ENCODE measurements at regions not wholly inside any gene's neighbourhood (a gene's known extent, or its start where the extent isn't known, plus 50 kb on each side); places are given as distances from the start of the nearest gene placed in this dataset.

GRCh38 chr6:90868656-90869055 lies 281.8 kb upstream of the MAP3K7 start:
- DNase-seq (no peak), ATAC-seq (no peak)
- H3K4me3 Mint-ChIP-seq = no peak overlapping the region
- no peak overlapping the region for H3K27ac Mint-ChIP-seq
- POLR2A ChIA-PET = no interaction called here
- no peaks in the 10 kb centered on the region for H3K36me3 Mint-ChIP-seq
- H3K4me1 Mint-ChIP-seq = no peaks in the 10 kb centered on the region
- H3K9me3 Mint-ChIP-seq = no peaks in the 10 kb centered on the region
- peaks cover 5 to 21% (median 12%) of the 10 kb centered on the region in 5 donors for H3K27me3 Mint-ChIP-seq

- POLR2A ChIA-PET = no interaction called here
- Mint-ChIP-seq H3K36me3 (no peaks in the 10 kb centered on the region), H3K9me3 (no peaks in the 10 kb centered on the region), H3K4me3 (no peak overlapping the region), H3K27me3 (peaks cover 5 to 17% (median 12%) of the 10 kb centered on the region in 5 donors), H3K27ac (no peak overlapping the region), H3K4me1 (no peaks in the 10 kb centered on the region)
- no peak for ATAC-seq
- no peak for DNase-seq
Measured at GRCh38 chr6:90868256-90868655, 281.4 kb upstream of the MAP3K7 start.

- H3K9me3 Mint-ChIP-seq = no peaks in the 10 kb centered on the region
- ATAC-seq (no peak), DNase-seq (no peak)
- H3K36me3 Mint-ChIP-seq = no peaks in the 10 kb centered on the region
- no peak overlapping the region for H3K4me3 Mint-ChIP-seq
- no peak overlapping the region for H3K27ac Mint-ChIP-seq
- POLR2A ChIA-PET = no interaction called here
- H3K27me3 Mint-ChIP-seq = peaks cover 5 to 15% (median 9%) of the 10 kb centered on the region in 5 donors
- H3K4me1 Mint-ChIP-seq = peaks cover 0 to 5% (median 1%) of the 10 kb centered on the region in 4 donors
Measured at GRCh38 chr6:90865513-90865912, 278.6 kb upstream of the MAP3K7 start.

GRCh38 chr6:90863043-90863442 lies 276.2 kb upstream of the MAP3K7 start:
- POLR2A ChIA-PET = no interaction called here
- H3K4me1 Mint-ChIP-seq = peaks cover 0 to 5% (median 1%) of the 10 kb centered on the region in 4 donors
- DNase-seq (no peak), ATAC-seq (no peak)
- H3K27ac Mint-ChIP-seq = no peak overlapping the region
- peaks cover 3 to 13% (median 4%) of the 10 kb centered on the region in 5 donors for H3K27me3 Mint-ChIP-seq
- H3K4me3 Mint-ChIP-seq = no peak overlapping the region
- no peaks in the 10 kb centered on the region for H3K36me3 Mint-ChIP-seq
- H3K9me3 Mint-ChIP-seq = no peaks in the 10 kb centered on the region

GRCh38 chr6:90860822-90861601 lies 274.1 kb upstream of the MAP3K7 start:
- POLR2A ChIA-PET = no interaction called here
- H3K4me3 Mint-ChIP-seq = no peak overlapping the region
- no peaks in the 10 kb centered on the region for H3K9me3 Mint-ChIP-seq
- DNase-seq (no peak), ATAC-seq (no peak)
- peaks cover 0 to 5% (median 1%) of the 10 kb centered on the region in 4 donors for H3K4me1 Mint-ChIP-seq
- H3K36me3 Mint-ChIP-seq = no peaks in the 10 kb centered on the region
- H3K27me3 Mint-ChIP-seq = peaks cover 3 to 13% (median 4%) of the 10 kb centered on the region in 5 donors
- no peak overlapping the region for H3K27ac Mint-ChIP-seq

- Mint-ChIP-seq H3K4me1 (peaks cover 0 to 5% (median 1%) of the 10 kb centered on the region in 4 donors), H3K27ac (no peak overlapping the region), H3K27me3 (peaks cover 4 to 21% (median 8%) of the 10 kb centered on the region in 5 donors), H3K4me3 (no peak overlapping the region), H3K9me3 (no peaks in the 10 kb centered on the region), H3K36me3 (no peaks in the 10 kb centered on the region)
- POLR2A ChIA-PET = no interaction called here
- DNase-seq = no peak
- ATAC-seq = no peak
Measured at GRCh38 chr6:90859612-90860011, 272.7 kb upstream of the MAP3K7 start.

- Mint-ChIP-seq H3K27me3 (peaks cover 4 to 21% (median 8%) of the 10 kb centered on the region in 5 donors), H3K27ac (peak overlapping the region in 1 of 10 donors; percentile 65), H3K9me3 (no peaks in the 10 kb centered on the region), H3K4me1 (peaks cover 0 to 5% (median 1%) of the 10 kb centered on the region in 4 donors), H3K4me3 (no peak overlapping the region), H3K36me3 (no peaks in the 10 kb centered on the region)
- ATAC-seq = no peak
- DNase-seq = no peak
- POLR2A ChIA-PET = no interaction called here
Measured at GRCh38 chr6:90859056-90859455, 272.2 kb upstream of the MAP3K7 start.

GRCh38 chr6:90849686-90850085 lies 262.8 kb upstream of the MAP3K7 start:
- Mint-ChIP-seq H3K27me3 (peaks cover 0 to 26% (median 4%) of the 10 kb centered on the region in 5 donors), H3K27ac (no peak overlapping the region), H3K4me3 (no peak overlapping the region), H3K4me1 (no peaks in the 10 kb centered on the region), H3K9me3 (no peaks in the 10 kb centered on the region), H3K36me3 (no peaks in the 10 kb centered on the region)
- ATAC-seq (no peak), DNase-seq (no peak)
- POLR2A ChIA-PET = no interaction called here

- no peaks in the 10 kb centered on the region for H3K4me1 Mint-ChIP-seq
- H3K36me3 Mint-ChIP-seq = no peaks in the 10 kb centered on the region
- H3K27me3 Mint-ChIP-seq = peaks cover 2 to 21% (median 7%) of the 10 kb centered on the region in 5 donors
- DNase-seq = no peak
- ATAC-seq = no peak
- no peak overlapping the region for H3K4me3 Mint-ChIP-seq
- POLR2A ChIA-PET = no interaction called here
- no peaks in the 10 kb centered on the region for H3K9me3 Mint-ChIP-seq
- no peak overlapping the region for H3K27ac Mint-ChIP-seq
Measured at GRCh38 chr6:90846824-90847223, 260.0 kb upstream of the MAP3K7 start.

GRCh38 chr6:90835596-90836212 lies 248.8 kb upstream of the MAP3K7 start:
- no peak overlapping the region for H3K4me3 Mint-ChIP-seq
- POLR2A ChIA-PET = no interaction called here
- ATAC-seq (no peak), DNase-seq (no peak)
- H3K36me3 Mint-ChIP-seq = no peaks in the 10 kb centered on the region
- H3K27me3 Mint-ChIP-seq = peaks cover 4 to 10% (median 8%) of the 10 kb centered on the region in 5 donors
- peaks cover 0 to 3% (median 0%) of the 10 kb centered on the region in 9 donors for H3K9me3 Mint-ChIP-seq
- no peak overlapping the region for H3K27ac Mint-ChIP-seq
- no peaks in the 10 kb centered on the region for H3K4me1 Mint-ChIP-seq

- H3K4me1 Mint-ChIP-seq = no peaks in the 10 kb centered on the region
- peaks cover 0 to 2% (median 0%) of the 10 kb centered on the region in 3 donors for H3K36me3 Mint-ChIP-seq
- no peak overlapping the region for H3K27ac Mint-ChIP-seq
- POLR2A ChIA-PET = no interaction called here
- peaks cover 4 to 36% (median 13%) of the 10 kb centered on the region in 5 donors for H3K27me3 Mint-ChIP-seq
- ATAC-seq (no peak), DNase-seq (no peak)
- no peak overlapping the region for H3K4me3 Mint-ChIP-seq
- peaks cover 0 to 6% (median 2%) of the 10 kb centered on the region in 9 donors for H3K9me3 Mint-ChIP-seq
Measured at GRCh38 chr6:90829311-90829710, 242.4 kb upstream of the MAP3K7 start.

GRCh38 chr6:90820436-90820835 lies 233.6 kb upstream of the MAP3K7 start:
- no peak for DNase-seq
- H3K36me3 Mint-ChIP-seq = no peaks in the 10 kb centered on the region
- POLR2A ChIA-PET = no interaction called here
- H3K27me3 Mint-ChIP-seq = peaks cover 2 to 12% (median 5%) of the 10 kb centered on the region in 5 donors
- H3K27ac Mint-ChIP-seq = no peak overlapping the region
- no peak overlapping the region for H3K4me3 Mint-ChIP-seq
- peaks cover 0 to 12% (median 4%) of the 10 kb centered on the region in 9 donors for H3K9me3 Mint-ChIP-seq
- no peaks in the 10 kb centered on the region for H3K4me1 Mint-ChIP-seq
- ATAC-seq = no peak

- no peaks in the 10 kb centered on the region for H3K36me3 Mint-ChIP-seq
- H3K27me3 Mint-ChIP-seq = peaks cover 2 to 12% (median 5%) of the 10 kb centered on the region in 5 donors
- no peak for DNase-seq
- ATAC-seq = no peak
- H3K4me1 Mint-ChIP-seq = no peaks in the 10 kb centered on the region
- POLR2A ChIA-PET = no interaction called here
- no peak overlapping the region for H3K27ac Mint-ChIP-seq
- H3K4me3 Mint-ChIP-seq = no peak overlapping the region
- peaks cover 0 to 9% (median 3%) of the 10 kb centered on the region in 9 donors for H3K9me3 Mint-ChIP-seq
Measured at GRCh38 chr6:90819483-90819882, 232.6 kb upstream of the MAP3K7 start.

Data from naive thymus-derived CD8-positive, alpha-beta T cell (primary cell).